Coronary artery (tissue), 2 donors: ENCODE measurements at regions not wholly inside any gene's neighbourhood (a gene's known extent, or its start where the extent isn't known, plus 50 kb on each side); places are given as distances from the start of the nearest gene placed in this dataset.
"Not testable (repeated sequence)": the region's sequence is repeated elsewhere in the genome, so short reads cannot be mapped to it uniquely, and the experiment has no call there.

Experiments
- DNase-seq: peaks from one replicate; pipeline ENCODE4 v3.0.0-alpha.2; 2017; ENCODE audit warnings: low spot score
- H3K27ac ChIP-seq, 2 donors: fragments of 200-600 bp; sonication (generic); one replicate each; pipeline ENCODE4 v1.5.1; 2016 to 2019
- H3K4me3 ChIP-seq: fragments of 200-600 bp; sonication (generic); 2 replicates; pipeline ENCODE4 v1.5.1; 2016; ENCODE audit warnings: mild to moderate bottlenecking, moderate library complexity
- TF ChIP-seq, protein P1 (sequence below): fragments of 200-600 bp; sonication (generic); IDR thresholded peaks from one replicate; pipeline ENCODE4 v1.5.1; 2019; ENCODE audit warnings: antibody characterized with exemption

GRCh38 chr10:52597189-52597863, 175.3 kb downstream of the MBL2 start:
- Histone ChIP-seq H3K27ac (no peak overlapping the region), H3K4me3 (no peak overlapping the region)
- no peak for DNase-seq
- TF ChIP-seq, protein P1, sequence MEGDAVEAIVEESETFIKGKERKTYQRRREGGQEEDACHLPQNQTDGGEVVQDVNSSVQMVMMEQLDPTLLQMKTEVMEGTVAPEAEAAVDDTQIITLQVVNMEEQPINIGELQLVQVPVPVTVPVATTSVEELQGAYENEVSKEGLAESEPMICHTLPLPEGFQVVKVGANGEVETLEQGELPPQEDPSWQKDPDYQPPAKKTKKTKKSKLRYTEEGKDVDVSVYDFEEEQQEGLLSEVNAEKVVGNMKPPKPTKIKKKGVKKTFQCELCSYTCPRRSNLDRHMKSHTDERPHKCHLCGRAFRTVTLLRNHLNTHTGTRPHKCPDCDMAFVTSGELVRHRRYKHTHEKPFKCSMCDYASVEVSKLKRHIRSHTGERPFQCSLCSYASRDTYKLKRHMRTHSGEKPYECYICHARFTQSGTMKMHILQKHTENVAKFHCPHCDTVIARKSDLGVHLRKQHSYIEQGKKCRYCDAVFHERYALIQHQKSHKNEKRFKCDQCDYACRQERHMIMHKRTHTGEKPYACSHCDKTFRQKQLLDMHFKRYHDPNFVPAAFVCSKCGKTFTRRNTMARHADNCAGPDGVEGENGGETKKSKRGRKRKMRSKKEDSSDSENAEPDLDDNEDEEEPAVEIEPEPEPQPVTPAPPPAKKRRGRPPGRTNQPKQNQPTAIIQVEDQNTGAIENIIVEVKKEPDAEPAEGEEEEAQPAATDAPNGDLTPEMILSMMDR, result no peak

GRCh38 chr10:52598936-52599335, 173.6 kb downstream of the MBL2 start:
- no peak for DNase-seq
- H3K4me3 ChIP-seq, result no peak overlapping the region
- TF ChIP-seq, protein P1, result no peak
- no peak overlapping the region for H3K27ac ChIP-seq

DNA sequence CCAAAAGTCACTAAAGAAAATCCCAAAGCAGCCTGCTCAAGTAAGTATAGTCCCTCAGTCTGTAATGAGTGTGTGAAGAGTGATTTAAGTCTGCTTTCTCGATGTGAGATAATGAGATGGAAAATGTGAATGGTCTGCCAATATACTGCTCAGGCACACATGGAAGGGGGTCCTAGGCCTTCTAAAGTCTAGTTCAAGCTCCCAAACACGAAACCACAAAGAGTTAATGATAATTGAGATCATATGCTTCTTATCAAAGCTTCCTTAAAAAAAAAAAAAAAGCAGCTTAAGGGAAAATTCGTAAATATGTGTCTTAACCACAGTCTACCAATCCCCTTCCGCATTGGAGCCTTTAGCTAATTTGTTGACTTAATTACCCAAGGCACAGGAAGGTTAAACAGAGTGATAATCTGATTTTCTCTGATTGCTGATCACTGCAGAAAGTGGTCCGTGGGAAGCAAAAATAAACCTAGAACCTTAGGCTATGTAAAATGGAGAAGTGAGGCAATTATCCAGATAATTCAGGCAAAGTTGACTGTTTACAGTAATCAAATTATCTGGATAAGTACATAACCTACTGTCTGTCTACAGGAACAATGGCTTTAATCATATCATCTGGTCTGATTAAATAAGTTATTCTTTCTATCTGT, 172.9 kb downstream of the MBL2 start:
- TF ChIP-seq, protein P1, result no peak
- H3K4me3 ChIP-seq, result no peak overlapping the region
- H3K27ac ChIP-seq, result no peak overlapping the region
- DNase-seq, result no peak

GRCh38 chr10:52604131-52604530, 168.5 kb downstream of the MBL2 start:
- not testable (repeated sequence) for H3K4me3 ChIP-seq, DNase-seq, H3K27ac ChIP-seq

DNA sequence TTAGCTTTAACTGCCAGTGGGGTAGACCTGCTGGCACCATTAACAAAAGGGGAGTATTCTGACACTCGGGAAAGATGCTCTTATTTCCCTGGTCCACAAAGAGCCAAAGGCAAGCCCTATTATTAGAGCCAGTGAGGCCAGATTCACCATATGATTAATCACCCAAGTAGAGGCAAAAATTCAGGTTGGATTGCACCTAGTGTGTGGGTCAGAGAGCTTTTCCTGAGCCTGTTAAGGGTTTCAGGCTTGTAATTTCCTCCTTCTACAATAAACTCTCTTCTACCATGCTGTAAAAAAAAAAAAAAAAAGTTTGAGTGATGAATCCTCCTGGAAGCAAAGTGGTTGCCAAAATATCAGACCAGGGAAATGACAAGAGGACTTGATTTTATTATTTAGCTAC, 163.5 kb downstream of the MBL2 start:
- DNase-seq, result no peak
- Histone ChIP-seq H3K27ac (no peak overlapping the region), H3K4me3 (no peak overlapping the region)
- TF ChIP-seq, protein P1, result no peak

- no peak overlapping the region for H3K4me3 ChIP-seq
- H3K27ac ChIP-seq, result no peak overlapping the region
- TF ChIP-seq, protein P1, result no peak
- DNase-seq, result no peak
Observed at GRCh38 chr10:52609626-52610240, 162.9 kb downstream of the MBL2 start.

GRCh38 chr10:52615331-52615730, 157.3 kb downstream of the MBL2 start:
- Histone ChIP-seq H3K4me3 (no peak overlapping the region), H3K27ac (no peak overlapping the region)
- TF ChIP-seq, protein P1, result no peak
- DNase-seq, result no peak
